ENCODE measurements at regions not wholly inside any gene's neighbourhood (a gene's known extent, or its start where the extent isn't known, plus 50 kb on each side); places are given as distances from the start of the nearest gene placed in this dataset.
"Not testable (repeated sequence)": the region's sequence is repeated elsewhere in the genome, so short reads cannot be mapped to it uniquely, and the experiment has no call there.

DNA sequence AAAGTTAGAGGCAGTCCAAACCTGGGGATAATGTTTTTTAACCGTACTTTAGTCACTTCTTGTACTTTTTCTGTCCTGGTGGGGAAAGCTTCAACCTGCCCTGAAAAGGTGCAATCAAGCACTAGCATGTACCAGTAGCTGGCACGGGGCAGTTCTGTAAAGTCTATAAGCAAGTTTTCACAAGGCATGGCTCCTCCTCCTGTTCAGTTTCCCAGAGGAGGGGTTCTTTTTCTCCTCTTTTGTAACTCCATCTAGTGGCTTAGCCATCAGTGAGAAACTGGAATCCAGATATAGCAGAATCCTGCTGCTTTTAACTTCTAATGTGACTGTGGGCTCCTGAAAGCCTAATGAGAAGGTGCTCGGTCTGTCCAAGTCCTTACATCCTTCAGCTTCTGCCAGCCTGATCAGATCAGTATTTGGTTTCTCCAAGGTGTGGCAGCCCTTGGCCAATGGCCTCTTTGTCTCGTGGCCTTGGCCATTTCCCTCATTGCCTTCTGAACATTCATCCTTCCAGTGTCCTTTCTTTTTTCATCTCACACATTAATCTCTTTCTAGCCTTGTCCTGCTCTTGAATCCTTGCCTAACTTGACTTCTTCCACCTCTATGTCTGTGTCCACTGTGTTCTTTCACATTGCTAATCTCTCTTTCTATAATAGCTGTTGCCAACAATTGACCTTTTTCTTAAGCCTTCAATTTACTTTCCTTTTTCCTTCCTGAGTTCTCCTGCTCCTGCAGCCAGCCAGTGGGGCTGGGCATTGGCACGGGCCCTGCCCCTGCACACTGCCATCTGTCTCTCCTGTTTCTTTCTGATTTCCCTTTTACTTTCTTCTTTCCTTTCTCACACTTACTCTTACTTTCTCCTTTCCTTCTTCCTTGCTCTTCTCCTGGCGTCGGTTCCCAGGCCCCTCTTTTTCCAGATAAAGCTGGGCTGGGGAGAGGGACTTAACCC, 222.0 kb upstream of the SYNCRIP start:
- no peaks in the 10 kb centered on the region for H3K79me2 ChIP-seq (ENCODE audit: insufficient read depth, low read length)
- H3K4me1 ChIP-seq (ENCODE audit: insufficient read depth, low read length), result peaks cover 22% of the 10 kb centered on the region
- H2AFZ ChIP-seq (ENCODE audit: low read depth, low read length), result 0 out of 2 replicates have a peak overlapping the region, but pooled peaks have one; percentile 71
- no peak overlapping the region for H3K27ac ChIP-seq (ENCODE audit: low read length)
- no peaks in the 10 kb centered on the region for H3K27me3 ChIP-seq (ENCODE audit: insufficient read depth, low read length, poor library complexity)
- DNase-seq (no peak), ATAC-seq (ENCODE audit: insufficient read depth, low read depth) (no peak; the same call in 2 of the 3 replicates)
- no peaks in the 10 kb centered on the region for H3K36me3 ChIP-seq (ENCODE audit: insufficient read depth, low read length)
- no peaks in the 10 kb centered on the region for H4K20me1 ChIP-seq (ENCODE audit: insufficient read depth, low read length)
- H3K9ac ChIP-seq (ENCODE audit: low read depth, low read length), result no peak overlapping the region
- no peak for TF ChIP-seq EZH2 (IDR thresholded peaks at IDR 0.05; ENCODE audit: borderline replicate concordance, low read depth, low read length, severe bottlenecking)
- no peak for TF ChIP-seq CTCF (IDR thresholded peaks at IDR 0.05; ENCODE audit: borderline replicate concordance, extremely low read depth, low read length, poor library complexity, severe bottlenecking)
- H3K9me3 ChIP-seq (ENCODE audit: insufficient read depth, low read length, severe bottlenecking), result no peaks in the 10 kb centered on the region
- H3K4me2 ChIP-seq (ENCODE audit: insufficient read depth, low read length), result peak overlapping the region; percentile 67
- peak overlapping the region in 1 of 2 experiments; percentile 51; a peak in 1 of 4 replicates for H3K4me3 ChIP-seq (ENCODE audit: low read depth in 1 of 2, low read length in 2 of 2)

GRCh38 chr6:85856235-85856634, 213.5 kb upstream of the SYNCRIP start:
- Histone ChIP-seq H3K4me3 (ENCODE audit: low read depth in 1 of 2, low read length in 2 of 2) (no peak overlapping the region), H3K9me3 (ENCODE audit: insufficient read depth, low read length, severe bottlenecking) (no peaks in the 10 kb centered on the region), H3K4me1 (ENCODE audit: insufficient read depth, low read length) (no peaks in the 10 kb centered on the region), H3K27me3 (ENCODE audit: insufficient read depth, low read length, poor library complexity) (no peaks in the 10 kb centered on the region), H3K27ac (ENCODE audit: low read length) (no peak overlapping the region), H4K20me1 (ENCODE audit: insufficient read depth, low read length) (no peaks in the 10 kb centered on the region), H3K36me3 (ENCODE audit: insufficient read depth, low read length) (no peaks in the 10 kb centered on the region), H3K79me2 (ENCODE audit: insufficient read depth, low read length) (no peaks in the 10 kb centered on the region), H3K9ac (ENCODE audit: low read depth, low read length) (no peak overlapping the region), H3K4me2 (ENCODE audit: insufficient read depth, low read length) (no peak overlapping the region), H2AFZ (ENCODE audit: low read depth, low read length) (no peak overlapping the region)
- no peak for DNase-seq
- TF ChIP-seq CTCF (IDR thresholded peaks at IDR 0.05; ENCODE audit: borderline replicate concordance, extremely low read depth, low read length, poor library complexity, severe bottlenecking) (no peak), EZH2 (IDR thresholded peaks at IDR 0.05; ENCODE audit: borderline replicate concordance, low read depth, low read length, severe bottlenecking) (no peak)
- ATAC-seq (ENCODE audit: insufficient read depth, low read depth), result no peak

- H3K27me3 ChIP-seq (ENCODE audit: insufficient read depth, low read length, poor library complexity); DNase-seq: not testable (repeated sequence)
Observed at GRCh38 chr6:85838351-85839119, 195.8 kb upstream of the SYNCRIP start.

GRCh38 chr6:85828973-85829372, 186.3 kb upstream of the SYNCRIP start:
- Histone ChIP-seq H3K4me1 (ENCODE audit: insufficient read depth, low read length) (no peaks in the 10 kb centered on the region), H3K4me2 (ENCODE audit: insufficient read depth, low read length) (no peak overlapping the region), H3K9me3 (ENCODE audit: insufficient read depth, low read length, severe bottlenecking) (peaks cover 4% of the 10 kb centered on the region), H3K27me3 (ENCODE audit: insufficient read depth, low read length, poor library complexity) (no peaks in the 10 kb centered on the region), H3K36me3 (ENCODE audit: insufficient read depth, low read length) (no peaks in the 10 kb centered on the region), H4K20me1 (ENCODE audit: insufficient read depth, low read length) (no peaks in the 10 kb centered on the region), H3K27ac (ENCODE audit: low read length) (no peak overlapping the region), H2AFZ (ENCODE audit: low read depth, low read length) (no peak overlapping the region), H3K4me3 (ENCODE audit: low read depth in 1 of 2, low read length in 2 of 2) (no peak overlapping the region), H3K9ac (ENCODE audit: low read depth, low read length) (no peak overlapping the region), H3K79me2 (ENCODE audit: insufficient read depth, low read length) (no peaks in the 10 kb centered on the region)
- ATAC-seq (ENCODE audit: insufficient read depth, low read depth) (no peak), DNase-seq (no peak)
- no peak for TF ChIP-seq EZH2 (IDR thresholded peaks at IDR 0.05; ENCODE audit: borderline replicate concordance, low read depth, low read length, severe bottlenecking)
- no peak for TF ChIP-seq CTCF (IDR thresholded peaks at IDR 0.05; ENCODE audit: borderline replicate concordance, extremely low read depth, low read length, poor library complexity, severe bottlenecking)

More at GRCh38 chr6:85838351-85839119, 195.8 kb upstream of the SYNCRIP start:
- H3K4me3 ChIP-seq (ENCODE audit: low read depth in 1 of 2, low read length in 2 of 2); H4K20me1 ChIP-seq (ENCODE audit: insufficient read depth, low read length); ATAC-seq (ENCODE audit: insufficient read depth, low read depth); H3K79me2 ChIP-seq (ENCODE audit: insufficient read depth, low read length); H3K4me2 ChIP-seq (ENCODE audit: insufficient read depth, low read length); H3K9me3 ChIP-seq (ENCODE audit: insufficient read depth, low read length, severe bottlenecking); H2AFZ ChIP-seq (ENCODE audit: low read depth, low read length); H3K9ac ChIP-seq (ENCODE audit: low read depth, low read length); H3K27ac ChIP-seq (ENCODE audit: low read length); H3K36me3 ChIP-seq (ENCODE audit: insufficient read depth, low read length): not testable (repeated sequence)
- H3K4me1 ChIP-seq (ENCODE audit: insufficient read depth, low read length), result peaks cover 10% of the 10 kb centered on the region
